ENCODE measurements at regions not wholly inside any gene's neighbourhood (a gene's known extent, or its start where the extent isn't known, plus 50 kb on each side); places are given as distances from the start of the nearest gene placed in this dataset.
"Not testable (repeated sequence)": the region's sequence is repeated elsewhere in the genome, so short reads cannot be mapped to it uniquely, and the experiment has no call there.

GRCh38 chr10:125252937-125253336 lies 92.6 kb upstream of the CTBP2 start:
- no peaks in the 10 kb centered on the region for H3K36me3 ChIP-seq
- intact Hi-C loops (cut with DNase I), result no loop called here
- H3K9me3 ChIP-seq, result no peaks in the 10 kb centered on the region
- H3K27me3 ChIP-seq, result no peaks in the 10 kb centered on the region
- H3K4me1 ChIP-seq, result no peaks in the 10 kb centered on the region
- TF ChIP-seq POLR2A (IDR thresholded peaks at IDR 0.05) (no peak), CTCF (IDR thresholded peaks at IDR 0.05) (no peak)
- WGBS (ENCODE audit: insufficient coverage, low coverage, low lambda C conversion rate, missing lambda C conversion rate), result 35% methylated on average over 2 of the region's 2 CpGs
- no peak overlapping the region for H3K27ac ChIP-seq
- ATAC-seq (no peak), DNase-seq (no peak)
- H3K4me3 ChIP-seq, result no peak overlapping the region

- intact Hi-C loops (cut with DNase I); H3K27ac ChIP-seq; H3K36me3 ChIP-seq; H3K4me3 ChIP-seq; ATAC-seq; DNase-seq; H3K27me3 ChIP-seq; H3K9me3 ChIP-seq; H3K4me1 ChIP-seq: not testable (repeated sequence)
- WGBS (ENCODE audit: insufficient coverage, low coverage, low lambda C conversion rate, missing lambda C conversion rate), result 81% methylated on average over 4 of the region's 4 CpGs
Measured at GRCh38 chr10:125250834-125251233, 90.5 kb upstream of the CTBP2 start.

GRCh38 chr10:125249948-125250347 lies 89.6 kb upstream of the CTBP2 start:
- TF ChIP-seq CTCF (IDR thresholded peaks at IDR 0.05) (no peak), POLR2A (IDR thresholded peaks at IDR 0.05) (no peak)
- WGBS (ENCODE audit: insufficient coverage, low coverage, low lambda C conversion rate, missing lambda C conversion rate), result 17% methylated on average over 3 of the region's 6 CpGs
- ATAC-seq, result no peak

GRCh38 chr10:125248489-125248888 lies 88.1 kb upstream of the CTBP2 start:
- TF ChIP-seq CTCF (IDR thresholded peaks at IDR 0.05) (no peak), POLR2A (IDR thresholded peaks at IDR 0.05) (no peak)
- ATAC-seq (no peak), DNase-seq (no peak)
- 61% methylated on average over 3 of the region's 3 CpGs for WGBS (ENCODE audit: insufficient coverage, low coverage, low lambda C conversion rate, missing lambda C conversion rate)
- Histone ChIP-seq H3K4me1 (no peaks in the 10 kb centered on the region), H3K4me3 (no peak overlapping the region), H3K9me3 (no peaks in the 10 kb centered on the region), H3K27me3 (no peaks in the 10 kb centered on the region), H3K36me3 (no peaks in the 10 kb centered on the region), H3K27ac (no peak overlapping the region)
- intact Hi-C loops (cut with DNase I), result no loop called here

More at GRCh38 chr10:125249948-125250347, 89.6 kb upstream of the CTBP2 start:
- Histone ChIP-seq H3K4me3 (no peak overlapping the region), H3K9me3 (no peaks in the 10 kb centered on the region), H3K27ac (no peak overlapping the region), H3K4me1 (no peaks in the 10 kb centered on the region), H3K27me3 (no peaks in the 10 kb centered on the region), H3K36me3 (no peaks in the 10 kb centered on the region)
- intact Hi-C loops (cut with DNase I), result no loop called here
- no peak for DNase-seq

GRCh38 chr10:125247576-125247975 lies 87.2 kb upstream of the CTBP2 start:
- no peaks in the 10 kb centered on the region for H3K36me3 ChIP-seq
- intact Hi-C loops (cut with DNase I), result no loop called here
- TF ChIP-seq CTCF (IDR thresholded peaks at IDR 0.05), result no peak
- no peak for TF ChIP-seq POLR2A (IDR thresholded peaks at IDR 0.05)
- no peaks in the 10 kb centered on the region for H3K9me3 ChIP-seq
- DNase-seq, result no peak
- ATAC-seq, result no peak
- no peak overlapping the region for H3K4me3 ChIP-seq
- H3K4me1 ChIP-seq, result no peaks in the 10 kb centered on the region
- no peak overlapping the region for H3K27ac ChIP-seq
- H3K27me3 ChIP-seq, result no peaks in the 10 kb centered on the region
- 43% methylated on average over 7 of the region's 8 CpGs for WGBS (ENCODE audit: insufficient coverage, low coverage, low lambda C conversion rate, missing lambda C conversion rate)

Measured in right lobe of liver (tissue), 6 donors.